IPS DF 4.7 (cell line): ENCODE measurements at regions not wholly inside any gene's neighbourhood (a gene's known extent, or its start where the extent isn't known, plus 50 kb on each side); places are given as distances from the start of the nearest gene placed in this dataset.
"Not testable (repeated sequence)": the region's sequence is repeated elsewhere in the genome, so short reads cannot be mapped to it uniquely, and the experiment has no call there.

ENCODE experiments used
- DNase-seq: peaks from one replicate; pipeline ENCODE4 v3.0.0-alpha.2; 2013; ENCODE audit warnings: low spot score; ENCODE audit errors: extremely low read depth

DNA sequence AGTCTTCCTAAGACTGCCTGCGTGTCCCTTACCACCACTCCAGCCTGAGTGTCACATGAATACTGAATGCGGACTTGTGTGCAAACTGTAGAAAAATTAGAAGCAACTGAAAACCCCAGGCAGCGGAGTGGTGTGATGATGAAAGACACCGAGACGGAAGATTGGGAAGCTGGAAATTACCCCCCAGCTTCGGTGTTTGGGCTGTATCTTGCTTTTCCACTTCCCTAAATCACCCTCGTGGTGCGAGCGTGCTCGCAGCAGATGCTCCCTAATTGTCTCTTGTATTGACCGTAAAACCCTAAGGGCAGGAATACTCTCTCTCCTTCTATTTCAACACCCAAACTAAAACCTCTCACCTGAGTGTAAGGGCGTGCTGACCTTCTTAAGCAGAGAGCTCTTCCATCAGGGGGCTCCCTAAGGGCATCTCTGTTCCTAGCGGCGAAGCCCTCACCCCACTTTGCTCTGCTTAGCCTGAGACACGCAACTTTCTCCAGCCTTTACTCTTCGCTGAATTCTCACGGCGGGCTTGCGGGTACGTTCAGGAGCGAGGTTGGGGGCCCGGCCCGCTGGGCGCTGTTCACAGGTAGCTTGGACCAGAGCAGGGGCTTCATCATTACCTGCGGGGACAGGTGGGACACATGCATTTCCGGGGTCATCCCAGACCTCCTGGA is 62.4 kb downstream of the CRYBB2 start:
- no peak for DNase-seq

DNA sequence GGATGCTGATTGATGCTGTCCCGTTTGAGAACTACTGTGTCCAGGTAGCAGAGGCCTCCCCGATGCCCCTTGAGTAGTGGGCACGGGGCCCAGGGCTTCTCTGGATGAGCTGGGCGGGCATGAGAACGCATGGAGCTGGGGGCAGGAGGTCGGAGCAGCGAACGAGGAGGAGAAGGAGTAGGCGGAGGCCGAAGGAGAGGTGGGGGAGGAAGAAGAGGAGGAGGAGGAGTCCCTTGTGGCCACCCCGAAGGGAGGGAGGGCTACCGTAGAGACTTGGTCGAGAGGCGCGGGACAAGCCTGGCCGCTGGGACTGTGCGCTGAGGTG is 62.9 kb downstream of the CRYBB2 start:
- DNase-seq: no peak

DNA sequence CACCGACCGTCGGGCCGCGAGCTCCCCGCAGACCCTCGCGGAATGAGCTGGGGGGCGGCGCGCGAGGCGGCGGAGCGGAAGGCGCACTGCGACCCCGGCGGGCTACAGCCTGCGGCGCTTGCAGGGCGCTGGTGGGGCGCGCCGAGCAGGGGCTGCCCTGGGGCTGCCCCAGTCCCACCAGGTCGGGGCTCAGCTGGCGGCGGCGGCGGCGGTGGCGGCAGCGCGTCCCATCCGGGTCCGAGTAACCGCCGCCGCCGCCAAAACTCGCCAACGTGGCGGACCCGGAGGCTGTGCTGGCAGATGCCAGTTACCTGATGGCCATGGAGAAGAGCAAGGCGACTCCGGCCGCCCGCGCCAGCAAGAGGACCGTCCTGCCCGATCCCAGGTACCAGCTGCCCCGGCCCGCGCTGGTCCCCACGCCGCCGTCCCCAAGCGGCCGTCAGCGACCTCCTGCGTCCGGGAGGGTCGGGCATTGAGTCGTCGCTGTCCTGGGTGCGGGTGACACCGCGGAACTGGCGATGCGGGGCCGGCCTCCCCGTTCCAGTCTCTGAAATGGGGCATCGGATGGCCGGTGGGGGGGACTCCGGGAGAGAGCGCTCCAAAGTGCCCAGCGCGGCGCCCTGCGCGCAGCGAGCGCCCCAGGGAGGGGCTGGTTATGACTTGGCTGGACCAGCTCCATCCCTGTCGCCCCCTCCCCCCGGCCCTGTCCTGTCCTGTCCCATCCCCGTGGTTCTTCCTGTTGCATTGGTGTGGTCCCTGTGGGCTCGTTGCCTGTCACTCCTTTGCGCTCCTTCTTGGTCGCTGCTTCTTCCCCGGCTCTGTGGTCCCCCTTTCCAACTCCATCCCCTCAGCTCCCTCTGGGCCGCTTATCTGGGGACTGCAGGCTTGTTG is 63.5 kb downstream of the CRYBB2 start:
- DNase-seq: peak; percentile 64

DNA sequence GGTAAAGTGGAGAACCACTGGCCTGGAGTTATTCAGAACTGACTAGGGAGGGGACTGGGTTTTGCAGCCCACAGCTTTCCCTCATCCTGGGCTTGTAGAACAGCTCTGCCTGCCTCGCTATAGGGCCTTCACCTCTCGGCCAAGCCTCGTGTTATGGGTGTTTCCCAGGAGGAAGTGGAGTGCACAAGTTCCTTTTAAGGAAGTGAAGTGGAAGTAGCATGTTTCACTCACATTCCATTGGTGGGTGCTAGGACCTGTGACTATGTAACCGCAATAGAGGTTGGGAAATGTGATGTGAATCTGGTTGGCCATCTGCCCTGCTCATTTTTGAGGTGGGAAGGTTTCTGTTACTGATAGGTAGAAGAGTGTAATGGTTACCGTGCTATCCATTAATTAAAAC is 69.0 kb downstream of the CRYBB2 start:
- DNase-seq: not testable (repeated sequence)

DNA sequence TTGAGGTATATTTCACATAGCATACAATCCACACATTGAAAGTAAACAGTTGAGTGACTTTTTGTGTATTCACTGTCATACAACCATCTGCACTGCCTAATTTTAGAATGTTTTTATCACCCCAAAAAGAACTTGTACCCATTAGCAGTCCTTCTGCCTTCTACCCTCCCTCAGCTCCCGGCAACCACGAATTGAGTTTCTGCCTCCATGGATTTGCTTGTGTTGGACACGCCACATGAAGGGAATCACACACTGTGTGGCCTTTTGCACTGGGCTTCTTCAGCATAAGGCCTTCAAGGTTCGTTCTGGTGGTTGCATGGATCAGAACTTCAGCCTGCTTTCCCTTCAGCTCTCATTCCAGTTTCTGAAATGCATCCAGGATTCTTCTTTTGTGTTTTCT is 82.5 kb downstream of the CRYBB2 start:
- DNase-seq: not testable (repeated sequence)

DNA sequence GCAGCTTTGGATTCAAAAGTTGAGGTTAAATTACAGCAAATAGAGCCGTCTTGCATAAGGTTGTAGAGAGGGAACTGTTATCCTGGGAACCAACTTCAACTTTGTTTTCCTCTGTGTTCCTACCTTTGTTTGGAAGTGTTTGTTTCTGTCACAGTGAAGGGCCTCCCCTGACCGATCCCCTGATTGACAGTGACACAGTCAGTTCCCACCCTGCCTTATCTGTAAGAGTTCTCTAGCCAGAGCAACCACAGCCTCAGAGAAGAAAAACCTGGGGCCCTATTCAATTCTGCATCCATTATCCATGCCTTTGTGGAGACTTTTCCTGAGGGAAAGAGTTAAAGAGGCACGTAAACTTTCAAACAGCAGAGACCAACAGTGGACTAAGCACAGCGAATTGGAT is 90.1 kb downstream of the CRYBB2 start:
- DNase-seq: not testable (repeated sequence)

DNA sequence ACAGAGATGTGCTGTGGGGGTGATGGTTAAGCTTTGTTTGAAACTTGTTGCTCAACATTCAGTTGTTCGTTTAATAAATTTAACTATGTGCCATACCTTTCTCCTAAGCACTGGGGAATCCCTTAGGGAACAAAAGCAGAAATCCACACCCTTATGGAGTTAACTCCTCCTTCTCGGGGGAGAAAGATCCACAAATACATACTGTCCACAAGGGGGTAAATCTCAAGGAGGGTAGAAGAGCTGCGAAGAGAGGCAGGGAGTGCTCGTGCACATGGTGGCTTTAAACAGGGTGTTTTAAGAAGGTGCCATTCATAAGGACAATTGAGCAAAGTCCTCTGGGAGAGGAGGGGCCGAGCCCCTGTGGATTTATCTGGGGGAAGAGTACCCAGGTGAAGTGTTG is 92.5 kb downstream of the CRYBB2 start:
- not testable (repeated sequence) for DNase-seq

DNA sequence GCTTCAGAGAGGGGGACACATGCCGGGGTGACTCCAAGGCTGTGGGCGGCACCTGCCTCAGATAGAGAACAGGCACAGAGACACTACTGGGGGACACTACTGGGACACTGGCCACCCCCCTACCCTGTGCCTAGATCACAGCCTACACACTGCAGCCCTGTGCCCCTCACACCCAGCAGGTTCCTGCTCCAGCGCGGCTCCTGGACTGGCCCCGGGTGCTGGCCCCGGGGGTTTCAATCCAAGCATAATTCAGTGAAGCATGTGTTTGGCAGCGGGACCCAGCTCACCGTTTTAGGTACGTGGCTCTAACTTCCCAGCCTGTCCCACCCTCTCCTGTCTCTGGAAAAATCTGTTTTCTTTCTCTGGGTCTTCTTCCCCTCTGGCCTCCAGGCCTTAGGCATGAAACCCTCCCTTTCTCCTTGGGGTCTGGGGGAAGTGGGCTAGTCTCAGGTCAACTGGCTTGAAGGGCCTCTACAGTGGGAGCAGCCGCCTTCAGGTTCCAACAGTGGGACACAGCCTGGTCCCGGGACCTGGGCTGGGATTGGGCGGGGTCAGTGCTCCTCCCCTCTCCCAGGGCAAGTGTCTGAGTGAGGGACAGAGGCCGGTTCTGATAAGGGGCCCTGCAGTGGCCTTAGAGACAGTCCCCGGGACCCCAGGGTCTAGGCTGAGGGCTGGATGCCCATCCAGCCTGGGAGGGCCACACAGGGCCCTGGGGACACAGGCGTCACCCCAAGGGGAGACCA is 98.8 kb downstream of the CRYBB2 start:
- DNase-seq: no peak

DNA sequence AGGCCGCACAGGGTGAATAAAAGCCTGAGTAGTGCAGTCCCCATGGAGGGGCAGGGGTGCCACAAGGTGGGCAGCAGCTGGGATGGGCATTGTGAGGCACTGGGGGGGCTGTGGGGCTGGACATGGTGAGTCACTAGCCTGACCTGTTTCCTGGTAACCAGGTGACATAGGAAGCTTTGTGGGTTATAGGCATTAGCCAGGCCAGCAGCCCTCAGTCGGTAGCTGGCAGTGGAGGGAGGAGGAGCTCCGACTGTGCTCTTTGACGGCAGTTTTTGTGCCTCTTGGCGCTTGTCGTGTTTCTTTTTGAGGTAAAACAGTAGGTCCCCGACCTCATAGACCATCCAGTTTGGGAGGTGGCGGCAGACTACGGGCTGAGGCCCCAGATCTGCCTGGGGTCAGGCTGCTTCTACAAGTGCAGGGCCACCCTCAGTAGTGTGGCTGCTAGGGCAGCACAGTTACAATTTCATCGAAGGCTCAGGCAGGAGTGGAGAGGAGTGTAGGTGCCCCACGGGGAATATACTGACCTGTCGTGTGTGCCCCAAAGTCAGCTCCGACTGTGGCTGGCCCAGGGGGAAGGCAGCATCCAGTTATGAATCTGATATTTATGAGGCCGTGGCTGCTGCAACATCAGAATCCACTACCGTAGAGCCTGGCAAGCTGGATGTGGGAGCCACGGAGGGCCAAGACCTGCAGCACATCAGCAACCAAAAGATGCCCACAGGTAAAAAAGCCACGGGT is 107.7 kb downstream of the CRYBB2 start:
- no peak for DNase-seq

DNA sequence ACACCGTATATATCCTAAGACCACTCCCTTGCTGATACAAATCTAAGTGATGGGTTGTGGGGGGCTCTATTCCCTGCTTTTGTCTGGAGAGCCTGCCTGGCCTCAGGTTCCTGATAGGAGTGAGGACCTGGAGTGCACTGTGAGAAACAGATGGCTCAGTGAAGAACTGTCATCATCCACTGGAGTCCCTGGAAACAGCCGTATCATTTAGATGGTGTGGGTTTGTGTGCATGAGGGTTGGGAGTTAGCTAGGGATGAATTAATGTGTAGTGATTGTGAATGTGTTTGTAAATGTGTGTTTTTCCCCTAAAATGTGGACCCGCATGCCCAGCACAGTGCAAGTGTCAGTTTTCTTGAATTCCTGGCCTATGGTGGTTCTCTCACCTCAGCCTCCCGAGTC is 111.6 kb downstream of the CRYBB2 start:
- DNase-seq: no peak

DNA sequence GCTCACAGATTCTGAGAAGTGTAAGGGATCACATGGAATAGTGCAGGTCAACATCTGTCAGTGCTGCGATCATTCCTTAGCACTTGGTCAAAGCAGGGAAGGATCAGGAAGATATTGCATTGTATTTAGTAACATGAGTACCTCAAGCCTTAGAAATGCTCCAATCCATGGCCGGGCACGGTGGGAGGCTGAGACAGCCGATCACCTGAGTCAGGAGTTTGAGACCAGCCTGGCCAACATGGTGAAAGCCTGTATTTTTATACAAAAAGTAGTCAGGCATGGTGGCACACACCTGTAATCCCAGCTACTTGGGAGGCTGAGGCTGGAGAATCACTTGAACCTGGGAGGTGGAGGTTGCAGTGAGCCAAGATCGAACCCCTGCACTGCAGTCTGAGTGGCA is 112.5 kb downstream of the CRYBB2 start:
- DNase-seq: not testable (repeated sequence)

DNA sequence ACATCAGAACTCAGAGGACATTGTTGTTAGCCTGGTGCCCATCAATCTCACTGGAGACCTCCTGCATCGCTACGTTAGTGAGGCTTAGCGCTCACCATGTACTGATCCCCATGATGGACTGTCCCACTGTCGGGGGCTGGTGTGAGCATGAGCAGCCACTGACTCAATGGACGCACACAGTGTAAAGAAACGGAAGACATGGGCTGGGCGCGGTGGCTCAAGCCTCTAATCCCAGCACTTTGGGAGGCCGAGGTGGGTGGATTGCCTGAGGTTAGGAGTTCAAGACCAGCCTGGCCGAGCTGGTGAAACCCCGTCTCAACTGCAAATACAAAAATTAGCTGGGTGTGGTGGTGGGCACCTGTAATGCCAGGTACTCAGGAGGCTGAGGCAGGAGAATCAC is 112.9 kb downstream of the CRYBB2 start:
- DNase-seq: no peak

DNA sequence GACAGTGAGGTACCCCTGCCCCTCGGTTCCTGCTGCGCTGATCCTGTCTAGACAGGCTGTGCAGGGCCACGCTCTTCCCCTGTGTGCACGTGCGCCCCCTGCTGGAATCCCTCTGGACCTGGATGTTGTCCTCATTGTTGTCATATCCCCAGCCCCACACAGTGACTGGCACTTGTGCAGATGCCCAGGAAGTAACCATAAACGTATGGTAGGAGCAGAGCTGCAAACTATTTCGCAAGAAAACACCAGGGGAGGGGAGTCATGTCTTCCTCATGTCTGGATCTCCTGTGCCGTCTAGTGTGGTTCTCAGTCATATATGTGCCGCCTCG is 114.7 kb downstream of the CRYBB2 start:
- DNase-seq: peak; percentile 11

DNA sequence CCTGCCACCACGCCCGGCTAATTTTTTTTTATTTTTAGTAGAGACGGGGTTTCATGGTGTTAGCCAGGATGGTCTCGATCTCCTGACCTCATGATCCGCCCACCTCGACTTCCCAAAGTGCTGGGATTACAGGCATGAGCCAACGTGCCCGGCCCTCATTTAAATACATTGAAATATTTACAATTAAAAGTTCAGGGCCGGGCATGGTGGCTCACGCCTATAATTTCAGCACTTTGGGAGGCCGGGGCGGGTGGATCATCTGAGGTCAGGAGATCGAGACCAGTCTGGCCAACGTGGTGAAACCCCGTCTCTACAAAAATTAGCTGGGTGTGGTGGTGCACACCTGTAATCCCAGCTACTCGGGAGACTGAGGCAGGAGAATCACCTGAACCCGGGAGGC is 115.2 kb downstream of the CRYBB2 start:
- not testable (repeated sequence) for DNase-seq

DNA sequence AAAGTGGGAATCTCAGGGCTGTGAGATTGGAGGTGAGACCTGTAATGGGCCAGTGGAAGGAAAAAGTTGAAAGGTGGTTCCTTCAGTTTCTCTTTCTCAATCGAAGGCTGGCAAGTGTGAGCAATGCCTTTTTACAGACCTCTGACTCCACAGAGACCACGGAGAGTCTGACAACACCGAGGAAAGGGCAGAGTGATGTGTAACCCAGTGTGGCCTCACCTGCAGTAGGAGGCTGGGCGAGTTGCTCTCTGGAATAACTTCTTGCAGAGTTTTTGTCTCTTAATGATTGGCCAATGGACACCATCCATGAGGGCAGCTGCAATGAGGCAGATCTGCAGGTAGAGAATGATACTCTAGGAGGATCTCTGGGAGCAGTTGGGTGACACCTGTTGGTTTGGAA is 115.8 kb downstream of the CRYBB2 start:
- DNase-seq: not testable (repeated sequence)

DNA sequence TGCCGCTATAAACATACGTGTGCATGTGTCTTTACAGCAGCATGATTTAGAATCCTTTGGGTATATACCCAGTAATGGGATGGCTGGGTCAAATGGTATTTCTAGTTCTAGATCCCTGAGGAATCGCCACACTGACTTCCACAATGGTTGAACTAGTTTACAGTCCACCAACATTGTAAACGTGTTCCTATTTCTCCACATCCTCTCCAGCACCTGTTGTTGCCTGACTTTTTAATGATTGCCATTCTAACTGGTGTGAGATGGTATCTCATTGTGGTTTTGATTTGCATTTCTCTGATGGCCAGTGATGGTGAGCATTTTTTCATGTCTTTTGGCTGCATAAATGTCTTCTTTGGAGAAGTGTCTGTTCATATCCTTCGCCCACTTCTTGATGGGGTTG is 121.1 kb downstream of the CRYBB2 start:
- DNase-seq: not testable (repeated sequence)

DNA sequence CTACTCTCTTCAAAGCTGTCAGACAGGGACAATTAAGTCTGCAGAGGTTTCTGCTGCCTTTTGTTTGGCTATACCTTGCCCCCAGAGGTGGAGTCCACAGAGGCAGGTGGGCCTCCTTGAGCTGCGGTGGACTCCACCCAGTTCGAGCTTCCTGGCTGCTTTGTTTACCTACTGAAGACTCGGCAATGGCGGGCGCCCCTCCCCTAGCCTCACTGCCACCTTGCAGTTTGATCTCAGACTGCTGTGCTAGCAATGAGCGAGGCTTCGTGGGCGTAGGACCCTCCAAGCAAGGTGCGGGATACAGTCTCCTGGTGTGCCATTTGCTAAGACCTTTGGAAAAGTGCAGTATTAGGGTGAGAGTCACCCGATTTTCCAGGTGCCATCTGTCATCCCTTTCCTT is 124.9 kb downstream of the CRYBB2 start:
- not testable (repeated sequence) for DNase-seq

DNA sequence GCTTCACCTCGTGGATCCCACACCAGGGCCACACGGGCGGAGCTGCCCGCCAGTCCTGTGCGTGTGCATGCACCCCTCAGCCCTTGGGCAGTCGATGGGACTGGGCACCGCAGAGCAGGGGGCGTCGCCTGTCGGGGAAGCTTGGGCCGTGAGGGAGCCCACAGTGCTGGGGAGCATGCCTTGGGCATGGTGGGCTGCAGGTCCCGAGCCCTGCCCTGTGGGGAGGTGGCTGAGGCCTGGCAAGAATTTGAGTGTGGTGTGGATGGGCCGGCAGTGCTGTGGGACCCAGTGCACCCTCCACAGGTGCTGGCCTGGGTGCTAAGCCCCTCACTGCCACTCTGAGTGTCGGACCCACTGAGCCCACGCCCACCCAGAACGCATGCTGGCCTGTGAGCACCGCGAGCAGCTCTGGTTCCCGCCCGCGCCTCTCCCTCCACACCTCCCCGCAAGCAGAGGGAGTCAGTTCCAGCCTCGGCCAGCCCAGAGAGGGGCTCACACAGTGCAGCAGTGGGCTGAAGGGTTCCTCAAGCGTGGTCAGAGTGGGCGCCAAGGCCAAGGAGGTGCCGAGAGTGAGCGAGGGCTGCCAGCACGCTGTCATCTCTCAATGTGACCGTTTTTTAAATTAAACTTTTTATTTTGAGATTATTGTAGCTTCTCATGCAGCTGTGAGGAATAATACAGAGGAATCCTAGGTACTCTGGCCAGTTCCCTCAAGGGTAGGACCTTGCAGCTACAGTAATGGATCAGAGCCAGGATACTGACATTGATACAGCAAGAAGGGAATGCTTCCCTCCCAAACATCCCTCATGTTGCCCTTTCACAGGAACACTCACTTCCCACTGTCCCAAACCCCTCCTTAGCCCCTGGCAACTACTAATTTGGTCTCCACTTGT is 127.7 kb downstream of the CRYBB2 start:
- no peak for DNase-seq

DNA sequence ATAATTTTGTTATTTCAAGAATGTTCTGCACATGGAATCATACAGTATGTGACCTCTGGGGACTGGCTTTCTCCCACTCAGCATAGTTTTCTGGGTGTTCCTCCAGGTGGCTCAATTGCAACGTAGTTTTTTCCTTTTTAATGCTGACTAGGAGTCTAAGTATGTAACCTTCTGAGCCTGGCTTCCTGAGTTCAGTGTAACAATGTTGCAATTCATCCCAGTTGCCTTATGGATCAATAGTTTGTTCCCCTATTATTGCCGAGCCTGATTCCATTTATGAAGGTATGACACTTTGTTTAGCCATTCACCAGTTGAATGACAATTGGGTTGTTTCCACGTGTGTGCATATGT is 128.3 kb downstream of the CRYBB2 start:
- DNase-seq: no peak

DNA sequence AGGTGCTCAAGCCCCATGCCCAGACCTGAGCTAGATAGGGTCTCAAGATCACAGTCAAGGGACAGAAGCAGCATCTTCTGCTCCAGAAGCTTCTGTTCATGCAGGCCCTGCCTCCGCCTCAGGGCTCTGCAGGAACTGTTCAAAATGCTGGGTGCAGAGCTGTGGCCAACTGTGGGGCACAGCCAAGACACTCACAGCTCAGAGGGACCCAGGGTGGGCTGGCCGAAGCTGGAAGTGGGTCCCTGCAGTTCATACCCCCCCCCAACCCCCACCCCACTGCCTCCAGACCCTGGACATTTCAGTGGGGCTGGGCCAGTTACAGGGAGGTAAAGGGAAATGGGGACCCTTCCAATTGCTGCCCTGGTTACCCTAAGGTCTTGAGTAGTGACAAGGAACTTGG is 129.0 kb downstream of the CRYBB2 start:
- DNase-seq: no peak

DNA sequence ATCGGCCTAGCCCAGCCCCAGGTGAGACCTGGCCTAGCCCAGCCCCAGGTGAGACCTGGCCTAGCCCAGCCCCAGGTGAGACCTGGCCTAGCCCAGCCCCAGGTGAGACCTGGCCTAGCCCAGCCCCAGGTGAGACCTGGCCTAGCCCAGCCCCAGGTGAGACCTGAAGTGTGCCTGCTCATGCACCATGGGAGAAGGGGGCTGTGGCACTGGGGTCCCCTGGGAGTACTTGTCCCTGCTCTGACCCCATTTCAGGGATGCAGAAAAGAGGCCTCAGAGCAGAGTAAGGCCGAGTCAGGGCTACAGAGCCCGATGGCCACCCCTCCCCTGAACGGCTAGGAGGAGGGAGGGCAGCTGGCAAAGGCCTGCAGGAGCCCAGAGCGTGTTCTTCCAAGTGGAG is 129.6 kb downstream of the CRYBB2 start:
- not testable (repeated sequence) for DNase-seq
